Prostate gland (tissue), 2 donors: ENCODE measurements at regions not wholly inside any gene's neighbourhood (a gene's known extent, or its start where the extent isn't known, plus 50 kb on each side); places are given as distances from the start of the nearest gene placed in this dataset.

Experiments
- CTCF ChIP-seq, 4 experiments: fragments of 200-600 bp in 2 of 4; fragments of 450-650 bp in 2 of 4; sonication (generic) in 2 of 4; IDR thresholded peaks; 1 replicate in 3 of 4; 2 replicates in 1 of 4; pipeline ENCODE4 v1.5.1; 2016 to 2019; ENCODE audit warnings: antibody characterized with exemption in 4 of 4, mild to moderate bottlenecking in 2 of 4, moderate library complexity in 2 of 4
- POLR2A ChIP-seq: fragments of 450-650 bp; IDR thresholded peaks from one replicate; pipeline ENCODE4 v1.6.1; 2016; ENCODE audit warnings: antibody characterized with exemption, mild to moderate bottlenecking
- POLR2AphosphoS5 ChIP-seq: sonication (generic); formaldehyde crosslinking; IDR thresholded peaks from one replicate; pipeline ENCODE4 v1.6.1; 2017; ENCODE audit warnings: antibody characterized with exemption

- TF ChIP-seq CTCF (IDR thresholded peaks at IDR 0.05): no peak
- no peak for TF ChIP-seq POLR2A
- TF ChIP-seq POLR2AphosphoS5: no peak
Measured at GRCh38 chr4:127203562-127204200, 429.1 kb upstream of the INTU start.
